ENCODE measurements at regions not wholly inside any gene's neighbourhood (a gene's known extent, or its start where the extent isn't known, plus 50 kb on each side); places are given as distances from the start of the nearest gene placed in this dataset.

GRCh38 chr5:30937070-30937469 lies 256.4 kb upstream of the CDH6 start:
- no peak overlapping the region for H3K4ac ChIP-seq (ENCODE audit: low read depth, low read length)
- Mint-ChIP-seq H3K27me3 (ENCODE audit: low read depth) (no peaks in the 10 kb centered on the region), H3K27ac (no peak overlapping the region), H3K4me1 (peaks cover 17 to 18% of the 10 kb centered on the region in 2 experiments), H3K4me3 (no peak overlapping the region), H3K36me3 (ENCODE audit: insufficient read depth in 1 of 3, low read depth in 3 of 3) (no peaks in the 10 kb centered on the region), H3K9me3 (no peaks in the 10 kb centered on the region)
- no peak overlapping the region for H3K27ac ChIP-seq (ENCODE audit: insufficient read length, low read depth, low read length)
- WGBS (ENCODE audit: extremely low coverage, insufficient read length, low lambda C conversion rate) = no CpG with 5 or more reads among the region's 4 CpGs
- H3K18ac ChIP-seq (ENCODE audit: insufficient read length, low read depth, low read length) = no peak overlapping the region
- H3K9ac ChIP-seq (ENCODE audit: extremely low read depth, insufficient read length, low read length) = no peak overlapping the region
- H3K4me1 ChIP-seq (ENCODE audit: insufficient read depth, low read length) = peaks cover 4% of the 10 kb centered on the region; the same call in 1 of the 2 replicates
- H3K4me2 ChIP-seq (ENCODE audit: insufficient read depth, insufficient read length, low read length) = no peak overlapping the region
- no peaks in the 10 kb centered on the region for H3K23me2 ChIP-seq (ENCODE audit: insufficient read length, low read depth, low read length, poor library complexity, severe bottlenecking)
- H3T11ph ChIP-seq (ENCODE audit: low read length) = no peak overlapping the region
- H2BK12ac ChIP-seq (ENCODE audit: insufficient read length, low read depth, low read length) = no peak overlapping the region
- H2BK20ac ChIP-seq (ENCODE audit: low read depth, low read length, poor library complexity, severe bottlenecking) = no peak overlapping the region
- no peak for TF ChIP-seq CTCF (conservative IDR thresholded peaks at IDR 0.05)
- DNase-seq = no peak
- no peak overlapping the region for H3K23ac ChIP-seq (ENCODE audit: insufficient read length, low read depth, low read length)
- no peak overlapping the region for H3K14ac ChIP-seq (ENCODE audit: insufficient read depth, low read length)
- no peak overlapping the region for H3K56ac ChIP-seq (ENCODE audit: insufficient read length, low read depth, low read length)
- H4K91ac ChIP-seq (ENCODE audit: insufficient read length, low read depth, low read length) = no peak overlapping the region
- no peak overlapping the region for H2AK5ac ChIP-seq (ENCODE audit: insufficient read length, low read length)
- no peaks in the 10 kb centered on the region for H3K79me2 ChIP-seq (ENCODE audit: insufficient read depth, low read length)
- H3K27me3 ChIP-seq (ENCODE audit: insufficient read depth, low read length) = no peaks in the 10 kb centered on the region
- H2AFZ ChIP-seq (ENCODE audit: low read length) = no peak overlapping the region
- H2BK15ac ChIP-seq (ENCODE audit: low read depth, low read length) = no peak overlapping the region
- H3K79me1 ChIP-seq (ENCODE audit: insufficient read depth, low read depth, low read length, poor library complexity, severe bottlenecking) = no peaks in the 10 kb centered on the region
- H3K9me3 ChIP-seq (ENCODE audit: control insufficient read depth, low read depth, low read length) = no peaks in the 10 kb centered on the region
- H2BK5ac ChIP-seq (ENCODE audit: insufficient read length, low read length) = no peak overlapping the region
- H4K20me1 ChIP-seq (ENCODE audit: control insufficient read depth, insufficient read depth, insufficient read length) = no peaks in the 10 kb centered on the region
- H2BK120ac ChIP-seq (ENCODE audit: low read depth, low read length, poor library complexity, severe bottlenecking) = no peak overlapping the region
- no peak overlapping the region for H4K8ac ChIP-seq (replicated peaks; ENCODE audit: insufficient read length, low read depth, low read length)
- H4K5ac ChIP-seq (ENCODE audit: insufficient read length, low read depth, low read length) = no peak overlapping the region

Data from H9 (cell line).